ENCODE measurements at regions not wholly inside any gene's neighbourhood (a gene's known extent, or its start where the extent isn't known, plus 50 kb on each side); places are given as distances from the start of the nearest gene placed in this dataset.

DNA sequence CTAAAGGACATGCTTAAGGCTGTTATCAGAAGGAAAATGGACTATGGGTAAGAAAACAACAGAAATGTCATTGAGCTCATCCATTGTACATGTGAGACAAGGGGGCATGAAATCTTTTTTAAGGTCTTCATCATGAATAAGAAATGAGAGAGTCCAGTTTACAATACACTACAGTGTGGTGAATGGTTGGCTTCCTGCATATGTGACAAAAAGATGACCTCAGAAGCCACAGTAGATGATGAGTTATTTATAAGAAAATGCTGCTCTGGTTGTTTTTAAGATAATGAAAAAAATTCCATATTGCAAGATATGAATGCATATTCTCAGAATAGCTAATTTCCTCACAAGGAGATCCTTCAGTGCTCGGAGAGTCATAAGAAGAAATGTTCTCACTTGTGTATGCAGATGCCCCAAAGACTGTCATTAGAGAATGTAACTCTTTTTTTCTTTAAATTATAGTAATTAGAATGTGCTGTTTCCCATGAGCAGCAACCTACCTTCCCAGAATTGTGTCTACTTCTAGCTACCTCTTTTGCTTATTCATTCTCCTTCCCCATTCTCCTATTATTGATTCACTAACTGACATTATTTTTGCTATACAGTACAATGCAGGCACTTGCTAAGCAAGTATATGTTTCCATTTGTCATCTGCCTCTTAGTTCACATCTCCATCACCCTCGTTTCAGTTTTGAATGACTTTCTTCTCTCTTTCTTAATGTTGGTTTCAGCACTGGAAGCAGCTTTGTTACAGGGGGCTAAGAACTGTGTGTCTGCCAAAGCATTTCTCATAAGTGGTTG, 152.0 kb upstream of the PEX5L start (continued):
- TF ChIP-seq, protein P1, sequence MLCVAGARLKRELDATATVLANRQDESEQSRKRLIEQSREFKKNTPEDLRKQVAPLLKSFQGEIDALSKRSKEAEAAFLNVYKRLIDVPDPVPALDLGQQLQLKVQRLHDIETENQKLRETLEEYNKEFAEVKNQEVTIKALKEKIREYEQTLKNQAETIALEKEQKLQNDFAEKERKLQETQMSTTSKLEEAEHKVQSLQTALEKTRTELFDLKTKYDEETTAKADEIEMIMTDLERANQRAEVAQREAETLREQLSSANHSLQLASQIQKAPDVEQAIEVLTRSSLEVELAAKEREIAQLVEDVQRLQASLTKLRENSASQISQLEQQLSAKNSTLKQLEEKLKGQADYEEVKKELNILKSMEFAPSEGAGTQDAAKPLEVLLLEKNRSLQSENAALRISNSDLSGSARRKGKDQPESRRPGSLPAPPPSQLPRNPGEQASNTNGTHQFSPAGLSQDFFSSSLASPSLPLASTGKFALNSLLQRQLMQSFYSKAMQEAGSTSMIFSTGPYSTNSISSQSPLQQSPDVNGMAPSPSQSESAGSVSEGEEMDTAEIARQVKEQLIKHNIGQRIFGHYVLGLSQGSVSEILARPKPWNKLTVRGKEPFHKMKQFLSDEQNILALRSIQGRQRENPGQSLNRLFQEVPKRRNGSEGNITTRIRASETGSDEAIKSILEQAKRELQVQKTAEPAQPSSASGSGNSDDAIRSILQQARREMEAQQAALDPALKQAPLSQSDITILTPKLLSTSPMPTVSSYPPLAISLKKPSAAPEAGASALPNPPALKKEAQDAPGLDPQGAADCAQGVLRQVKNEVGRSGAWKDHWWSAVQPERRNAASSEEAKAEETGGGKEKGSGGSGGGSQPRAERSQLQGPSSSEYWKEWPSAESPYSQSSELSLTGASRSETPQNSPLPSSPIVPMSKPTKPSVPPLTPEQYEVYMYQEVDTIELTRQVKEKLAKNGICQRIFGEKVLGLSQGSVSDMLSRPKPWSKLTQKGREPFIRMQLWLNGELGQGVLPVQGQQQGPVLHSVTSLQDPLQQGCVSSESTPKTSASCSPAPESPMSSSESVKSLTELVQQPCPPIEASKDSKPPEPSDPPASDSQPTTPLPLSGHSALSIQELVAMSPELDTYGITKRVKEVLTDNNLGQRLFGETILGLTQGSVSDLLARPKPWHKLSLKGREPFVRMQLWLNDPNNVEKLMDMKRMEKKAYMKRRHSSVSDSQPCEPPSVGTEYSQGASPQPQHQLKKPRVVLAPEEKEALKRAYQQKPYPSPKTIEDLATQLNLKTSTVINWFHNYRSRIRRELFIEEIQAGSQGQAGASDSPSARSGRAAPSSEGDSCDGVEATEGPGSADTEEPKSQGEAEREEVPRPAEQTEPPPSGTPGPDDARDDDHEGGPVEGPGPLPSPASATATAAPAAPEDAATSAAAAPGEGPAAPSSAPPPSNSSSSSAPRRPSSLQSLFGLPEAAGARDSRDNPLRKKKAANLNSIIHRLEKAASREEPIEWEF (IDR thresholded peaks at IDR 0.05; ENCODE audit: insufficient replicate concordance, low read depth, low read length) = no peak
- TF ChIP-seq, protein P2, sequence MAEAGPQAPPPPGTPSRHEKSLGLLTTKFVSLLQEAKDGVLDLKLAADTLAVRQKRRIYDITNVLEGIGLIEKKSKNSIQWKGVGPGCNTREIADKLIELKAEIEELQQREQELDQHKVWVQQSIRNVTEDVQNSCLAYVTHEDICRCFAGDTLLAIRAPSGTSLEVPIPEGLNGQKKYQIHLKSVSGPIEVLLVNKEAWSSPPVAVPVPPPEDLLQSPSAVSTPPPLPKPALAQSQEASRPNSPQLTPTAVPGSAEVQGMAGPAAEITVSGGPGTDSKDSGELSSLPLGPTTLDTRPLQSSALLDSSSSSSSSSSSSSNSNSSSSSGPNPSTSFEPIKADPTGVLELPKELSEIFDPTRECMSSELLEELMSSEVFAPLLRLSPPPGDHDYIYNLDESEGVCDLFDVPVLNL (IDR thresholded peaks at IDR 0.05; ENCODE audit: low read depth, low read length) = no peak
- TF ChIP-seq RCOR1 (conservative IDR thresholded peaks at IDR 0.05; ENCODE audit: low read depth, low read length) = no peak
- no peak for TF ChIP-seq CEBPB (IDR thresholded peaks at IDR 0.05; ENCODE audit: borderline replicate concordance in 1 of 2, low read depth in 2 of 2, low read length in 2 of 2)
- TF ChIP-seq MEF2B (IDR thresholded peaks at IDR 0.05; ENCODE audit: partially characterized antibody, poor library complexity, severe bottlenecking) = no peak
- no peak for TF ChIP-seq JUND (IDR thresholded peaks at IDR 0.05; ENCODE audit: low read depth, low read length)
- TF ChIP-seq, protein P3, sequence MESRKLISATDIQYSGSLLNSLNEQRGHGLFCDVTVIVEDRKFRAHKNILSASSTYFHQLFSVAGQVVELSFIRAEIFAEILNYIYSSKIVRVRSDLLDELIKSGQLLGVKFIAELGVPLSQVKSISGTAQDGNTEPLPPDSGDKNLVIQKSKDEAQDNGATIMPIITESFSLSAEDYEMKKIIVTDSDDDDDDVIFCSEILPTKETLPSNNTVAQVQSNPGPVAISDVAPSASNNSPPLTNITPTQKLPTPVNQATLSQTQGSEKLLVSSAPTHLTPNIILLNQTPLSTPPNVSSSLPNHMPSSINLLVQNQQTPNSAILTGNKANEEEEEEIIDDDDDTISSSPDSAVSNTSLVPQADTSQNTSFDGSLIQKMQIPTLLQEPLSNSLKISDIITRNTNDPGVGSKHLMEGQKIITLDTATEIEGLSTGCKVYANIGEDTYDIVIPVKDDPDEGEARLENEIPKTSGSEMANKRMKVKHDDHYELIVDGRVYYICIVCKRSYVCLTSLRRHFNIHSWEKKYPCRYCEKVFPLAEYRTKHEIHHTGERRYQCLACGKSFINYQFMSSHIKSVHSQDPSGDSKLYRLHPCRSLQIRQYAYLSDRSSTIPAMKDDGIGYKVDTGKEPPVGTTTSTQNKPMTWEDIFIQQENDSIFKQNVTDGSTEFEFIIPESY (IDR thresholded peaks at IDR 0.05) = no peak
- no peak for TF ChIP-seq RB1 (IDR thresholded peaks at IDR 0.05; ENCODE audit: borderline replicate concordance)
- TF ChIP-seq, protein P4, sequence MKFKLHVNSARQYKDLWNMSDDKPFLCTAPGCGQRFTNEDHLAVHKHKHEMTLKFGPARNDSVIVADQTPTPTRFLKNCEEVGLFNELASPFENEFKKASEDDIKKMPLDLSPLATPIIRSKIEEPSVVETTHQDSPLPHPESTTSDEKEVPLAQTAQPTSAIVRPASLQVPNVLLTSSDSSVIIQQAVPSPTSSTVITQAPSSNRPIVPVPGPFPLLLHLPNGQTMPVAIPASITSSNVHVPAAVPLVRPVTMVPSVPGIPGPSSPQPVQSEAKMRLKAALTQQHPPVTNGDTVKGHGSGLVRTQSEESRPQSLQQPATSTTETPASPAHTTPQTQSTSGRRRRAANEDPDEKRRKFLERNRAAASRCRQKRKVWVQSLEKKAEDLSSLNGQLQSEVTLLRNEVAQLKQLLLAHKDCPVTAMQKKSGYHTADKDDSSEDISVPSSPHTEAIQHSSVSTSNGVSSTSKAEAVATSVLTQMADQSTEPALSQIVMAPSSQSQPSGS (IDR thresholded peaks at IDR 0.05; ENCODE audit: low read length) = no peak

Measured in GM12878 (cell line).